ENCODE measurements at regions not wholly inside any gene's neighbourhood (a gene's known extent, or its start where the extent isn't known, plus 50 kb on each side); places are given as distances from the start of the nearest gene placed in this dataset.

GRCh38 chr10:133035952-133036351, 51.8 kb upstream of the ADGRA1 start:
- no peak for DNase-seq (ENCODE audit: low read depth, low spot score)
- Histone ChIP-seq H3K9ac (ENCODE audit: insufficient read length) (no peak overlapping the region), H3K9me3 (ENCODE audit: low read depth, low read length) (no peaks in the 10 kb centered on the region), H3K27ac (no peak overlapping the region), H3K36me3 (ENCODE audit: insufficient read depth, low read length) (no peaks in the 10 kb centered on the region), H3K4me3 (no peak overlapping the region)
- TF ChIP-seq EZH2 (IDR thresholded peaks at IDR 0.05) (no peak), POLR2AphosphoS5 (IDR thresholded peaks at IDR 0.05; ENCODE audit: borderline replicate concordance, low read depth, low read length) (no peak), FOXP2 (optimal IDR thresholded peaks at IDR 0.05; ENCODE audit: control extremely low read depth, extremely low read length, insufficient read depth) (no peak)

GRCh38 chr10:133034762-133035161, 53.0 kb upstream of the ADGRA1 start:
- TF ChIP-seq FOXP2 (optimal IDR thresholded peaks at IDR 0.05; ENCODE audit: control extremely low read depth, extremely low read length, insufficient read depth), result no peak
- Histone ChIP-seq H3K27ac (no peak overlapping the region), H3K9me3 (ENCODE audit: low read depth, low read length) (no peaks in the 10 kb centered on the region), H3K36me3 (ENCODE audit: insufficient read depth, low read length) (no peaks in the 10 kb centered on the region), H3K9ac (ENCODE audit: insufficient read length) (no peak overlapping the region), H3K4me3 (no peak overlapping the region)
- no peak for DNase-seq (ENCODE audit: low read depth, low spot score)

- H3K9me3 ChIP-seq (ENCODE audit: low read depth, low read length), result no peaks in the 10 kb centered on the region
- H3K27ac ChIP-seq, result no peak overlapping the region
- H3K36me3 ChIP-seq (ENCODE audit: insufficient read depth, low read length), result no peaks in the 10 kb centered on the region
- DNase-seq (ENCODE audit: low read depth, low spot score), result no peak
- TF ChIP-seq FOXP2 (optimal IDR thresholded peaks at IDR 0.05; ENCODE audit: control extremely low read depth, extremely low read length, insufficient read depth) (no peak), POLR2AphosphoS5 (IDR thresholded peaks at IDR 0.05; ENCODE audit: borderline replicate concordance, low read depth, low read length) (no peak), EZH2 (IDR thresholded peaks at IDR 0.05) (no peak)
- H3K4me3 ChIP-seq, result no peak overlapping the region
- no peak overlapping the region for H3K9ac ChIP-seq (ENCODE audit: insufficient read length)
These were observed 53.6 kb upstream of the ADGRA1 start for GRCh38 chr10:133034092-133034491.

- Histone ChIP-seq H3K9ac (ENCODE audit: insufficient read length) (no peak overlapping the region), H3K27ac (no peak overlapping the region), H3K4me3 (no peak overlapping the region), H3K9me3 (ENCODE audit: low read depth, low read length) (no peaks in the 10 kb centered on the region), H3K36me3 (ENCODE audit: insufficient read depth, low read length) (no peaks in the 10 kb centered on the region)
- DNase-seq (ENCODE audit: low read depth, low spot score), result no peak
- TF ChIP-seq POLR2AphosphoS5 (IDR thresholded peaks at IDR 0.05; ENCODE audit: borderline replicate concordance, low read depth, low read length), result no peak
- TF ChIP-seq EZH2 (IDR thresholded peaks at IDR 0.05), result no peak
- no peak for TF ChIP-seq FOXP2 (optimal IDR thresholded peaks at IDR 0.05; ENCODE audit: control extremely low read depth, extremely low read length, insufficient read depth)
These were observed 54.0 kb upstream of the ADGRA1 start for GRCh38 chr10:133033742-133034048.

- Histone ChIP-seq H3K9ac (ENCODE audit: insufficient read length) (no peak overlapping the region), H3K4me3 (no peak overlapping the region), H3K27ac (no peak overlapping the region), H3K36me3 (ENCODE audit: insufficient read depth, low read length) (no peaks in the 10 kb centered on the region), H3K9me3 (ENCODE audit: low read depth, low read length) (no peaks in the 10 kb centered on the region)
- no peak for DNase-seq (ENCODE audit: low read depth, low spot score)
- TF ChIP-seq EZH2 (IDR thresholded peaks at IDR 0.05) (no peak), POLR2AphosphoS5 (IDR thresholded peaks at IDR 0.05; ENCODE audit: borderline replicate concordance, low read depth, low read length) (no peak), FOXP2 (optimal IDR thresholded peaks at IDR 0.05; ENCODE audit: control extremely low read depth, extremely low read length, insufficient read depth) (no peak)
These were observed 54.6 kb upstream of the ADGRA1 start for GRCh38 chr10:133032976-133033741.

GRCh38 chr10:133032231-133032630, 55.5 kb upstream of the ADGRA1 start:
- H3K27ac ChIP-seq, result no peak overlapping the region
- H3K4me3 ChIP-seq, result no peak overlapping the region
- no peak for DNase-seq (ENCODE audit: low read depth, low spot score)
- no peaks in the 10 kb centered on the region for H3K9me3 ChIP-seq (ENCODE audit: low read depth, low read length)
- no peak overlapping the region for H3K9ac ChIP-seq (ENCODE audit: insufficient read length)
- no peaks in the 10 kb centered on the region for H3K36me3 ChIP-seq (ENCODE audit: insufficient read depth, low read length)
- TF ChIP-seq POLR2AphosphoS5 (IDR thresholded peaks at IDR 0.05; ENCODE audit: borderline replicate concordance, low read depth, low read length) (no peak), EZH2 (IDR thresholded peaks at IDR 0.05) (no peak), FOXP2 (optimal IDR thresholded peaks at IDR 0.05; ENCODE audit: control extremely low read depth, extremely low read length, insufficient read depth) (no peak)

- Histone ChIP-seq H3K9ac (ENCODE audit: insufficient read length) (no peak overlapping the region), H3K36me3 (ENCODE audit: insufficient read depth, low read length) (no peaks in the 10 kb centered on the region), H3K4me3 (no peak overlapping the region), H3K27ac (no peak overlapping the region), H3K9me3 (ENCODE audit: low read depth, low read length) (no peaks in the 10 kb centered on the region)
- no peak for DNase-seq (ENCODE audit: low read depth, low spot score)
- TF ChIP-seq EZH2 (IDR thresholded peaks at IDR 0.05), result no peak
These were observed 56.1 kb upstream of the ADGRA1 start for GRCh38 chr10:133031541-133032125.

- no peak overlapping the region for H3K27ac ChIP-seq
- no peak for DNase-seq (ENCODE audit: low read depth, low spot score)
- H3K9ac ChIP-seq (ENCODE audit: insufficient read length), result no peak overlapping the region
- H3K9me3 ChIP-seq (ENCODE audit: low read depth, low read length), result no peaks in the 10 kb centered on the region
- no peak for TF ChIP-seq FOXP2 (optimal IDR thresholded peaks at IDR 0.05; ENCODE audit: control extremely low read depth, extremely low read length, insufficient read depth)
- no peak for TF ChIP-seq EZH2 (IDR thresholded peaks at IDR 0.05)
- no peak for TF ChIP-seq POLR2AphosphoS5 (IDR thresholded peaks at IDR 0.05; ENCODE audit: borderline replicate concordance, low read depth, low read length)
- H3K4me3 ChIP-seq, result no peak overlapping the region
- no peaks in the 10 kb centered on the region for H3K36me3 ChIP-seq (ENCODE audit: insufficient read depth, low read length)
These were observed 56.9 kb upstream of the ADGRA1 start for GRCh38 chr10:133030781-133031180.

- no peaks in the 10 kb centered on the region for H3K9me3 ChIP-seq (ENCODE audit: low read depth, low read length)
- H3K27ac ChIP-seq, result no peak overlapping the region
- no peak for DNase-seq (ENCODE audit: low read depth, low spot score)
- H3K4me3 ChIP-seq, result no peak overlapping the region
- H3K9ac ChIP-seq (ENCODE audit: insufficient read length), result no peak overlapping the region
- H3K36me3 ChIP-seq (ENCODE audit: insufficient read depth, low read length), result no peaks in the 10 kb centered on the region
- no peak for TF ChIP-seq POLR2AphosphoS5 (IDR thresholded peaks at IDR 0.05; ENCODE audit: borderline replicate concordance, low read depth, low read length)
- TF ChIP-seq EZH2 (IDR thresholded peaks at IDR 0.05), result no peak
- no peak for TF ChIP-seq FOXP2 (optimal IDR thresholded peaks at IDR 0.05; ENCODE audit: control extremely low read depth, extremely low read length, insufficient read depth)
These were observed 57.6 kb upstream of the ADGRA1 start for GRCh38 chr10:133030126-133030525.

Data from SK-N-MC (cell line).